Smooth muscle cell (in vitro differentiated cells): ENCODE measurements at regions not wholly inside any gene's neighbourhood (a gene's known extent, or its start where the extent isn't known, plus 50 kb on each side); places are given as distances from the start of the nearest gene placed in this dataset.

Source experiments
- DNase-seq: peaks from one replicate; lab custom pipeline; 2025; ENCODE audit not compliant: unreplicated experiment; lab: John Stamatoyannopoulos, UW
- H2AFZ ChIP-seq: fragments of 200-600 bp; sonication (generic); 2 replicates; pipeline ENCODE4 v1.6.0; 2016; ENCODE audit warnings: antibody characterized with exemption, low read depth, mild to moderate bottlenecking
- H3F3A ChIP-seq: fragments of 200-600 bp; sonication (generic); 2 replicates; pipeline ENCODE4 v1.6.0; 2017; ENCODE audit warnings: antibody characterized with exemption, low read depth
- H3K27ac ChIP-seq: fragments of 200-600 bp; sonication (generic); 2 replicates; pipeline ENCODE4 v1.5.1; 2016; ENCODE audit warnings: low read depth, mild to moderate bottlenecking
- H3K27me3 ChIP-seq: fragments of 200-600 bp; sonication (generic); 2 replicates; pipeline ENCODE4 v1.6.1; 2016; ENCODE audit warnings: low read depth, mild to moderate bottlenecking
- H3K36me3 ChIP-seq: fragments of 200-600 bp; sonication (generic); 2 replicates; pipeline ENCODE4 v1.5.1; 2016; ENCODE audit warnings: low read depth
- H3K4me1 ChIP-seq: fragments of 200-600 bp; sonication (generic); 2 replicates; pipeline ENCODE4 v1.5.1; 2016; ENCODE audit warnings: low read depth
- H3K4me2 ChIP-seq: fragments of 200-600 bp; sonication (generic); 2 replicates; pipeline ENCODE4 v1.6.0; 2016; ENCODE audit warnings: mild to moderate bottlenecking
- H3K4me3 ChIP-seq: fragments of 200-600 bp; sonication (generic); 2 replicates; pipeline ENCODE4 v1.5.1; 2016; ENCODE audit warnings: mild to moderate bottlenecking
- H3K79me2 ChIP-seq: fragments of 200-600 bp; sonication (generic); 2 replicates; pipeline ENCODE4 v1.6.0; 2016; ENCODE audit warnings: low read depth, mild to moderate bottlenecking
- H3K9ac ChIP-seq: fragments of 200-600 bp; sonication (generic); 2 replicates; pipeline ENCODE4 v1.6.0; 2016; ENCODE audit warnings: low read depth
- H3K9me3 ChIP-seq: fragments of 200-600 bp; sonication (generic); replicated peaks from 2 replicates; pipeline ENCODE4 v1.5.1; 2016; ENCODE audit warnings: low read depth
- H4K20me1 ChIP-seq: fragments of 200-600 bp; sonication (generic); 2 replicates; pipeline ENCODE4 v1.6.0; 2016; ENCODE audit warnings: low read depth
- WGBS: methylation state at CpG from one replicate; pipeline ENCODE4 v1.1.7; 2016; ENCODE audit warnings: low lambda C conversion rate; 5-methylcytosine and 5-hydroxymethylcytosine counted together
- TF ChIP-seq, protein P1 (sequence below): fragments of 200-600 bp; sonication (generic); IDR thresholded peaks from 2 replicates; pipeline ENCODE4 v1.5.1; 2017; ENCODE audit warnings: borderline replicate concordance, mild to moderate bottlenecking, antibody characterized with exemption; ENCODE audit not compliant: insufficient read depth, poor library complexity, severe bottlenecking

DNA sequence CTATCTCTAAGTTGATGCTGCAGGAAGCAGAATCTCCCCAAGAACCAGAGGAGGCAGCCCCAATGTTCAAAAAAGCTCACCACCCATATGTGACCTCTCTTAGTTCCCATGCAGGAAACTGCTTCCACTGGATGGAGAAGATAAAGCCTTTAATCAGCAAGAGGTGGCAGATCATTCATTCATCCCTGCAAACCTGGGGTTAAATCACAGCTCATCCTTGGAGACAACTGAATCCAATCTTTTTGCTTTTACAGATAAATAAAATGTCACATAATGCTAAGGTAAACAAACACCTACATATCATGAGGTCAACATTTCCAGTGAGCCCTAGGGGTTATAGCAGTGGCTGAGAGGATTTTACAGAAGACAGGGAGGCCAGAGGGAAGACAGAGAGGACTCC, 112.7 kb upstream of the CD93 start:
- TF ChIP-seq, protein P1, sequence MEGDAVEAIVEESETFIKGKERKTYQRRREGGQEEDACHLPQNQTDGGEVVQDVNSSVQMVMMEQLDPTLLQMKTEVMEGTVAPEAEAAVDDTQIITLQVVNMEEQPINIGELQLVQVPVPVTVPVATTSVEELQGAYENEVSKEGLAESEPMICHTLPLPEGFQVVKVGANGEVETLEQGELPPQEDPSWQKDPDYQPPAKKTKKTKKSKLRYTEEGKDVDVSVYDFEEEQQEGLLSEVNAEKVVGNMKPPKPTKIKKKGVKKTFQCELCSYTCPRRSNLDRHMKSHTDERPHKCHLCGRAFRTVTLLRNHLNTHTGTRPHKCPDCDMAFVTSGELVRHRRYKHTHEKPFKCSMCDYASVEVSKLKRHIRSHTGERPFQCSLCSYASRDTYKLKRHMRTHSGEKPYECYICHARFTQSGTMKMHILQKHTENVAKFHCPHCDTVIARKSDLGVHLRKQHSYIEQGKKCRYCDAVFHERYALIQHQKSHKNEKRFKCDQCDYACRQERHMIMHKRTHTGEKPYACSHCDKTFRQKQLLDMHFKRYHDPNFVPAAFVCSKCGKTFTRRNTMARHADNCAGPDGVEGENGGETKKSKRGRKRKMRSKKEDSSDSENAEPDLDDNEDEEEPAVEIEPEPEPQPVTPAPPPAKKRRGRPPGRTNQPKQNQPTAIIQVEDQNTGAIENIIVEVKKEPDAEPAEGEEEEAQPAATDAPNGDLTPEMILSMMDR = no peak
- no peak overlapping the region for H2AFZ ChIP-seq
- no peak overlapping the region for H3K4me3 ChIP-seq
- H3K9ac ChIP-seq = no peak overlapping the region
- H3K4me2 ChIP-seq = no peak overlapping the region
- no peaks in the 10 kb centered on the region for H3K4me1 ChIP-seq
- H3K9me3 ChIP-seq = no peaks in the 10 kb centered on the region
- no peak overlapping the region for H3K27ac ChIP-seq
- no peaks in the 10 kb centered on the region for H4K20me1 ChIP-seq
- peaks cover 2% of the 10 kb centered on the region for H3K27me3 ChIP-seq
- H3K36me3 ChIP-seq = no peaks in the 10 kb centered on the region
- no peaks in the 10 kb centered on the region for H3F3A ChIP-seq
- no peaks in the 10 kb centered on the region for H3K79me2 ChIP-seq
- no peak for DNase-seq

DNA sequence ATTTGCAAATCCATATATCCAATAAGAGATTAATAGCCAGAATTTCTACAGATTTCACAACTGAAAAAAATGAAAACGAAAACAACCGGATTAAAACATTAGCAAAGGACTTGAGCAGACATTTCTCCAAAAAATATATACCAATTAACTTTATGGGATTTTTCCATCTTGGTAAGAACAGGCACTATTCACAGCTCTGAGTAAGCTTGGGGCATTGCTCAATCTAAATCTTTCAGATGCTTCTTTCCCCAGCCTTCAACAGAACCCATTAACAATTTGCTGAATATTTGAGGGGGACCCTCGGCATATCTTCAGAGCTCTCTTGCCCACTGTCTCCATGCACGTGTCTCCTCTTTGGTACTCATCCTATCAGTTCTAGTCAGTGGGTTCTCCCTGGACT, 111.7 kb upstream of the CD93 start:
- Histone ChIP-seq H3K27ac (no peak overlapping the region), H3K4me3 (no peak overlapping the region), H3K79me2 (no peaks in the 10 kb centered on the region), H3K4me2 (peak overlapping the region; percentile 42), H3K9me3 (no peaks in the 10 kb centered on the region), H3K27me3 (no peaks in the 10 kb centered on the region), H3F3A (no peaks in the 10 kb centered on the region), H2AFZ (no peak overlapping the region), H3K4me1 (no peaks in the 10 kb centered on the region), H3K9ac (no peak overlapping the region), H4K20me1 (no peaks in the 10 kb centered on the region), H3K36me3 (no peaks in the 10 kb centered on the region)
- no peak for DNase-seq
- WGBS = 64% methylated on average over 4 of the region's 4 CpGs
- TF ChIP-seq, protein P1 = no peak

DNA sequence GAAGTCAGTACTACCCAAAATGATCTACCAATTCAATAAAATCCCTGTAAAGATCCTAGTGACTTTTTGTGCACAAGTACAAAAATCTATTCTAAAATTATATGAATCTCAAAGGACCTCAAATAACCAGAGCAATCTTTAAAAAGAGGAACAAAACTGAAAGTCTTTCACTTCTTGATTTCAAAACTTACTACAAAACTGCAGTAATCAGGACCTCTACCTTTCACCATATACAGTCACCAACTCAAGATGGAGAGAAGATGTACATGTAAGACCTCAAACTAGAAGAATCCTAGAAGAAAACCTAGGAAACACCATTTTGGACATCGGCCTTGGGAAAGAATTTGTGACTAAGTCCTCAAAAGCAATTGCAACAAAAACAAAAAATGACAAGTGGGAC, 109.5 kb upstream of the CD93 start:
- H3K9me3 ChIP-seq = no peaks in the 10 kb centered on the region
- no peak for DNase-seq
- TF ChIP-seq, protein P1 = no peak
- H3K36me3 ChIP-seq = no peaks in the 10 kb centered on the region
- no peak overlapping the region for H3K4me3 ChIP-seq
- no peak overlapping the region for H2AFZ ChIP-seq
- no peaks in the 10 kb centered on the region for H3F3A ChIP-seq
- H3K27ac ChIP-seq = no peak overlapping the region
- H3K79me2 ChIP-seq = no peaks in the 10 kb centered on the region
- no peaks in the 10 kb centered on the region for H4K20me1 ChIP-seq
- H3K4me1 ChIP-seq = no peaks in the 10 kb centered on the region
- H3K4me2 ChIP-seq = no peak overlapping the region
- no peak overlapping the region for H3K9ac ChIP-seq
- H3K27me3 ChIP-seq = no peaks in the 10 kb centered on the region
- WGBS = 92% methylated on average over 1 of the region's 1 CpG

DNA sequence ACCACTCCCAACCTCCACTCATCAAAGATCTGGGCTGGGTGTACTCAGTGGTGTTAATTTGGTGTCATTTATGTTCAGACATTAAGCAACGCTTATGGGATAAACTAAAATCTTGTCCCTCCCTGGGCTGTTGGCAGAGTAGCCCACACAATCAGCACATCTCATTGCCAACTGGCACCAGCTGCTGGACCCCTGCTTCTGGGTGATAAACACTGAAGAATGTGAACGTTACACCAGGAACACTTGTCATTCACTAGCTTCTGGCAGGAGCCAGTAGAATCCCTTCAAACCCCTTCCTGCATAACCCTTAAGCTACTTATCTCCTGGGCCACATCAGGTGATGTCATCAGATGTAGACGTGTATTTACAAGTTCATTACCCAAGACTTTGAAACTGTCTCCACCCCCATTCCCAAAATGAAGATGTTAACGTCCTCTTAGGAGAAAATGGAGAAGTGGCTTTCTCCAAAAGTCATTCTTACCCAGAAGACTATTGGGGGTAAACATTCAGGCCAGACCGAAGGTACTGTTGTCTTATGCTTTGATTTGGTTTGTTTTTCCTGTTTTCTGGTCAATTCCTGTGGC, 107.8 kb upstream of the CD93 start:
- H3K36me3 ChIP-seq = no peaks in the 10 kb centered on the region
- H4K20me1 ChIP-seq = no peaks in the 10 kb centered on the region
- no peak overlapping the region for H3K4me3 ChIP-seq
- H3K27me3 ChIP-seq = no peaks in the 10 kb centered on the region
- H3K9ac ChIP-seq = no peak overlapping the region
- no peaks in the 10 kb centered on the region for H3K9me3 ChIP-seq
- WGBS = 69% methylated on average over 5 of the region's 5 CpGs
- no peaks in the 10 kb centered on the region for H3K79me2 ChIP-seq
- TF ChIP-seq, protein P1 = no peak
- no peak overlapping the region for H3K27ac ChIP-seq
- no peak overlapping the region for H2AFZ ChIP-seq
- H3K4me2 ChIP-seq = no peak overlapping the region
- no peaks in the 10 kb centered on the region for H3F3A ChIP-seq
- no peaks in the 10 kb centered on the region for H3K4me1 ChIP-seq
- no peak for DNase-seq
